Fibroblast of pulmonary artery (primary cell): ENCODE measurements at regions not wholly inside any gene's neighbourhood (a gene's known extent, or its start where the extent isn't known, plus 50 kb on each side); places are given as distances from the start of the nearest gene placed in this dataset.

Experiments
- DNase-seq: peaks from one replicate; pipeline ENCODE4 v3.0.0-alpha.2; 2010; ENCODE audit warnings: low read depth
- H3K4me3 ChIP-seq: replicated peaks from 2 replicates; pipeline ENCODE4 v1.5.1; 2011; ENCODE audit warnings: low read depth, mild to moderate bottlenecking, control low read depth, low read length, moderate library complexity
- CTCF ChIP-seq: IDR thresholded peaks from 2 replicates; pipeline ENCODE4 v1.5.1; 2011; ENCODE audit warnings: mild to moderate bottlenecking, control low read depth, low read length, inconsistent platforms; ENCODE audit errors: missing control alignments

- H3K4me3 ChIP-seq: no peak overlapping the region
- TF ChIP-seq CTCF: no peak
- peak; percentile 73 for DNase-seq
Measured at GRCh38 chr5:143481697-143482531, 78.4 kb upstream of the NR3C1 start.

- no peak for DNase-seq
- no peak for TF ChIP-seq CTCF
- H3K4me3 ChIP-seq: no peak overlapping the region
Measured at GRCh38 chr5:143480001-143480400, 76.5 kb upstream of the NR3C1 start.

GRCh38 chr5:143479394-143479793, 75.9 kb upstream of the NR3C1 start:
- no peak overlapping the region for H3K4me3 ChIP-seq
- no peak for DNase-seq
- TF ChIP-seq CTCF: no peak

- TF ChIP-seq CTCF: no peak
- no peak for DNase-seq
- H3K4me3 ChIP-seq: no peak overlapping the region
Measured at GRCh38 chr5:143476601-143477211, 73.2 kb upstream of the NR3C1 start.

- no peak for TF ChIP-seq CTCF
- no peak overlapping the region for H3K4me3 ChIP-seq
- no peak for DNase-seq
Measured at GRCh38 chr5:143474616-143475015, 71.1 kb upstream of the NR3C1 start.

GRCh38 chr5:143473481-143473880, 70.0 kb upstream of the NR3C1 start:
- no peak for TF ChIP-seq CTCF
- H3K4me3 ChIP-seq: no peak overlapping the region
- no peak for DNase-seq

- no peak for DNase-seq
- no peak overlapping the region for H3K4me3 ChIP-seq
- no peak for TF ChIP-seq CTCF
Measured at GRCh38 chr5:143472576-143472975, 69.1 kb upstream of the NR3C1 start.
